ENCODE measurements at regions not wholly inside any gene's neighbourhood (a gene's known extent, or its start where the extent isn't known, plus 50 kb on each side); places are given as distances from the start of the nearest gene placed in this dataset.
"Not testable (repeated sequence)": the region's sequence is repeated elsewhere in the genome, so short reads cannot be mapped to it uniquely, and the experiment has no call there.

DNA sequence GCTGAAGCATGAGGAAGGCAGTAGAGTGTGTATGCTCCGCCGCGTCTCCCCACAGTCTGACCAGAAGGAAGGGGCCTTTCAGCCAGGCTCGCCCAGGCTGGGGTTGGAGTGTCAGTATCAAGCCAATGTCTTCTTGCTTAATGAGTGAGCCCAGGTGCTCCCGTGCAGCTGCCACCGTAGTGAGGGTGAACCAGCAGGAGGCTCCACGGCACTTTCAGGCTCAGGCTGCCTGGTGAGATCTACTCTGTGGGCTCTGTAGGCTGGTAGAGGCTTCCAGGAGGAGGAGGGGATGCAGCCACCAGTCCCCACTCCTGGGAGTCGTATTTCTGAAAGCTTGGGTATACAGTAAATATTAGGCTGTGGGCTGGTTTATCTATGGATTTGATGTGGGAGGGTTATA, 98.1 kb upstream of the ADCY2 start:
- H3K9ac ChIP-seq (ENCODE audit: low read length); H3K4me1 ChIP-seq (ENCODE audit: control insufficient read depth in 2 of 2, insufficient read depth in 2 of 2, low read length in 2 of 2); H3K9me3 ChIP-seq (ENCODE audit: control extremely low read depth in 1 of 3, control insufficient read depth in 2 of 3, insufficient read depth in 1 of 3, low read length in 2 of 3); H2AFZ ChIP-seq (ENCODE audit: insufficient read depth, low read depth, low read length, poor library complexity, severe bottlenecking); DNase-seq; H3K4me2 ChIP-seq (replicated peaks; ENCODE audit: low read depth, low read length, poor library complexity, severe bottlenecking); intact Hi-C loops (cut with micrococcal nuclease); CTCF ChIA-PET; H3K79me2 ChIP-seq (ENCODE audit: control insufficient read depth, insufficient read depth, low read length); H3K4me3 Mint-ChIP-seq; POLR2A ChIA-PET; H3K27ac Mint-ChIP-seq; H3K36me3 ChIP-seq (replicated peaks in 1 of 2; ENCODE audit: control extremely low read depth in 1 of 2, control insufficient read depth in 1 of 2, extremely low read depth in 1 of 2, insufficient read depth in 2 of 2, low read length in 1 of 2); ATAC-seq (ENCODE audit: low read depth); H3K27me3 Mint-ChIP-seq; H3K27ac ChIP-seq (ENCODE audit: low read length in 2 of 2); H3K4me3 ChIP-seq (ENCODE audit: control extremely low read depth in 1 of 5, extremely low read depth in 1 of 5, insufficient read depth in 1 of 5, low read depth in 2 of 5, low read length in 4 of 5); H3K27me3 ChIP-seq (replicated peaks in 1 of 4; ENCODE audit: control extremely low read depth in 1 of 4, control insufficient read depth in 3 of 4, insufficient read depth in 4 of 4, low read length in 3 of 4); H3K9me3 Mint-ChIP-seq (ENCODE audit: insufficient read depth); H3K4me1 Mint-ChIP-seq; H4K20me1 ChIP-seq (ENCODE audit: control insufficient read depth, insufficient read depth, low read length, poor library complexity, severe bottlenecking): not testable (repeated sequence)
- no CpG with 5 or more reads among the region's 8 CpGs for WGBS (ENCODE audit: insufficient coverage)

- H3K4me3 Mint-ChIP-seq; H3K36me3 ChIP-seq (replicated peaks in 1 of 2; ENCODE audit: control extremely low read depth in 1 of 2, control insufficient read depth in 1 of 2, extremely low read depth in 1 of 2, insufficient read depth in 2 of 2, low read length in 1 of 2); H3K9ac ChIP-seq (ENCODE audit: low read length); H4K20me1 ChIP-seq (ENCODE audit: control insufficient read depth, insufficient read depth, low read length, poor library complexity, severe bottlenecking); H3K4me3 ChIP-seq (ENCODE audit: control extremely low read depth in 1 of 5, extremely low read depth in 1 of 5, insufficient read depth in 1 of 5, low read depth in 2 of 5, low read length in 4 of 5); POLR2A ChIA-PET; H2AFZ ChIP-seq (ENCODE audit: insufficient read depth, low read depth, low read length, poor library complexity, severe bottlenecking); H3K27me3 ChIP-seq (replicated peaks in 1 of 4; ENCODE audit: control extremely low read depth in 1 of 4, control insufficient read depth in 3 of 4, insufficient read depth in 4 of 4, low read length in 3 of 4); H3K4me1 Mint-ChIP-seq; intact Hi-C loops (cut with micrococcal nuclease); H3K4me1 ChIP-seq (ENCODE audit: control insufficient read depth in 2 of 2, insufficient read depth in 2 of 2, low read length in 2 of 2); H3K9me3 Mint-ChIP-seq (ENCODE audit: insufficient read depth); H3K27ac Mint-ChIP-seq; H3K79me2 ChIP-seq (ENCODE audit: control insufficient read depth, insufficient read depth, low read length); ATAC-seq (ENCODE audit: low read depth); CTCF ChIA-PET; H3K27ac ChIP-seq (ENCODE audit: low read length in 2 of 2); DNase-seq; H3K9me3 ChIP-seq (ENCODE audit: control extremely low read depth in 1 of 3, control insufficient read depth in 2 of 3, insufficient read depth in 1 of 3, low read length in 2 of 3); H3K4me2 ChIP-seq (replicated peaks; ENCODE audit: low read depth, low read length, poor library complexity, severe bottlenecking); H3K27me3 Mint-ChIP-seq: not testable (repeated sequence)
- 100% methylated on average over 8 of the region's 10 CpGs for WGBS (ENCODE audit: insufficient coverage)
Observed at GRCh38 chr5:7299731-7300130, 96.2 kb upstream of the ADCY2 start.

- peak; percentile 24 for ATAC-seq (ENCODE audit: low read depth)
- H3K9me3 ChIP-seq (ENCODE audit: control extremely low read depth in 1 of 3, control insufficient read depth in 2 of 3, insufficient read depth in 1 of 3, low read length in 2 of 3); H4K20me1 ChIP-seq (ENCODE audit: control insufficient read depth, insufficient read depth, low read length, poor library complexity, severe bottlenecking); H2AFZ ChIP-seq (ENCODE audit: insufficient read depth, low read depth, low read length, poor library complexity, severe bottlenecking); H3K4me1 Mint-ChIP-seq; H3K9ac ChIP-seq (ENCODE audit: low read length); CTCF ChIA-PET; H3K36me3 ChIP-seq (replicated peaks in 1 of 2; ENCODE audit: control extremely low read depth in 1 of 2, control insufficient read depth in 1 of 2, extremely low read depth in 1 of 2, insufficient read depth in 2 of 2, low read length in 1 of 2); H3K4me3 Mint-ChIP-seq; H3K4me3 ChIP-seq (ENCODE audit: control extremely low read depth in 1 of 5, extremely low read depth in 1 of 5, insufficient read depth in 1 of 5, low read depth in 2 of 5, low read length in 4 of 5); H3K4me2 ChIP-seq (replicated peaks; ENCODE audit: low read depth, low read length, poor library complexity, severe bottlenecking); H3K27me3 ChIP-seq (replicated peaks in 1 of 4; ENCODE audit: control extremely low read depth in 1 of 4, control insufficient read depth in 3 of 4, insufficient read depth in 4 of 4, low read length in 3 of 4); POLR2A ChIA-PET; intact Hi-C loops (cut with micrococcal nuclease); H3K27ac Mint-ChIP-seq; H3K27me3 Mint-ChIP-seq; H3K79me2 ChIP-seq (ENCODE audit: control insufficient read depth, insufficient read depth, low read length); H3K4me1 ChIP-seq (ENCODE audit: control insufficient read depth in 2 of 2, insufficient read depth in 2 of 2, low read length in 2 of 2); DNase-seq; H3K9me3 Mint-ChIP-seq (ENCODE audit: insufficient read depth); H3K27ac ChIP-seq (ENCODE audit: low read length in 2 of 2): not testable (repeated sequence)
- no CpG with 5 or more reads among the region's 6 CpGs for WGBS (ENCODE audit: insufficient coverage)
Observed at GRCh38 chr5:7305000-7305674, 90.8 kb upstream of the ADCY2 start.

- H3K9ac ChIP-seq (ENCODE audit: low read length); H3K9me3 Mint-ChIP-seq (ENCODE audit: insufficient read depth); H3K27ac Mint-ChIP-seq; H3K4me1 Mint-ChIP-seq; H3K27me3 Mint-ChIP-seq; intact Hi-C loops (cut with micrococcal nuclease); H3K79me2 ChIP-seq (ENCODE audit: control insufficient read depth, insufficient read depth, low read length); H3K4me3 ChIP-seq (ENCODE audit: control extremely low read depth in 1 of 5, extremely low read depth in 1 of 5, insufficient read depth in 1 of 5, low read depth in 2 of 5, low read length in 4 of 5); H3K9me3 ChIP-seq (ENCODE audit: control extremely low read depth in 1 of 3, control insufficient read depth in 2 of 3, insufficient read depth in 1 of 3, low read length in 2 of 3); H2AFZ ChIP-seq (ENCODE audit: insufficient read depth, low read depth, low read length, poor library complexity, severe bottlenecking); H3K4me3 Mint-ChIP-seq; H3K4me2 ChIP-seq (replicated peaks; ENCODE audit: low read depth, low read length, poor library complexity, severe bottlenecking); H3K36me3 ChIP-seq (replicated peaks in 1 of 2; ENCODE audit: control extremely low read depth in 1 of 2, control insufficient read depth in 1 of 2, extremely low read depth in 1 of 2, insufficient read depth in 2 of 2, low read length in 1 of 2); CTCF ChIA-PET; H3K27ac ChIP-seq (ENCODE audit: low read length in 2 of 2); POLR2A ChIA-PET; H3K27me3 ChIP-seq (replicated peaks in 1 of 4; ENCODE audit: control extremely low read depth in 1 of 4, control insufficient read depth in 3 of 4, insufficient read depth in 4 of 4, low read length in 3 of 4); H3K4me1 ChIP-seq (ENCODE audit: control insufficient read depth in 2 of 2, insufficient read depth in 2 of 2, low read length in 2 of 2); H4K20me1 ChIP-seq (ENCODE audit: control insufficient read depth, insufficient read depth, low read length, poor library complexity, severe bottlenecking); ATAC-seq (ENCODE audit: low read depth): not testable (repeated sequence)
- peak; percentile 16 for DNase-seq
- WGBS (ENCODE audit: insufficient coverage), result 90% methylated on average over 6 of the region's 10 CpGs
Observed at GRCh38 chr5:7306556-7306955, 89.4 kb upstream of the ADCY2 start.
